ENCODE measurements at regions not wholly inside any gene's neighbourhood (a gene's known extent, or its start where the extent isn't known, plus 50 kb on each side); places are given as distances from the start of the nearest gene placed in this dataset.

GRCh38 chr2:13524492-13524891, 807.8 kb downstream of the TRIB2 start:
- TF ChIP-seq ZNF426 (tag by site-specific recombination; IDR thresholded peaks at IDR 0.05) (no peak), YY1 (tag by site-specific recombination; IDR thresholded peaks at IDR 0.05) (no peak), ZBTB8A (tag by site-specific recombination; IDR thresholded peaks at IDR 0.05) (no peak), ZBTB17 (tag by site-specific recombination; IDR thresholded peaks at IDR 0.05) (no peak), KLF1 (tag by site-specific recombination; IDR thresholded peaks at IDR 0.05) (no peak)
- TF ChIP-seq, protein P1, sequence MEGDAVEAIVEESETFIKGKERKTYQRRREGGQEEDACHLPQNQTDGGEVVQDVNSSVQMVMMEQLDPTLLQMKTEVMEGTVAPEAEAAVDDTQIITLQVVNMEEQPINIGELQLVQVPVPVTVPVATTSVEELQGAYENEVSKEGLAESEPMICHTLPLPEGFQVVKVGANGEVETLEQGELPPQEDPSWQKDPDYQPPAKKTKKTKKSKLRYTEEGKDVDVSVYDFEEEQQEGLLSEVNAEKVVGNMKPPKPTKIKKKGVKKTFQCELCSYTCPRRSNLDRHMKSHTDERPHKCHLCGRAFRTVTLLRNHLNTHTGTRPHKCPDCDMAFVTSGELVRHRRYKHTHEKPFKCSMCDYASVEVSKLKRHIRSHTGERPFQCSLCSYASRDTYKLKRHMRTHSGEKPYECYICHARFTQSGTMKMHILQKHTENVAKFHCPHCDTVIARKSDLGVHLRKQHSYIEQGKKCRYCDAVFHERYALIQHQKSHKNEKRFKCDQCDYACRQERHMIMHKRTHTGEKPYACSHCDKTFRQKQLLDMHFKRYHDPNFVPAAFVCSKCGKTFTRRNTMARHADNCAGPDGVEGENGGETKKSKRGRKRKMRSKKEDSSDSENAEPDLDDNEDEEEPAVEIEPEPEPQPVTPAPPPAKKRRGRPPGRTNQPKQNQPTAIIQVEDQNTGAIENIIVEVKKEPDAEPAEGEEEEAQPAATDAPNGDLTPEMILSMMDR (tag by site-specific recombination; IDR thresholded peaks at IDR 0.05) = no peak
